Activated T-cell treated with anti-CD3 and anti-CD28 coated beads, Interleukin-2, amount 50 U/mL, for 72 hours (primary cell): ENCODE measurements at regions not wholly inside any gene's neighbourhood (a gene's known extent, or its start where the extent isn't known, plus 50 kb on each side); places are given as distances from the start of the nearest gene placed in this dataset.

Experiments
- ATAC-seq, 2 donors: fragments of 150-1000 bp; cut with Tn5 transposase; replicated peaks in 1 of 2; 2 replicates each; pipeline ENCODE4 v1.10.0; 2021; ENCODE audit warnings: moderate library complexity in 2 of 2, mild to moderate bottlenecking in 1 of 2
- DNase-seq, 2 donors: peaks; one replicate each; pipeline ENCODE4 v3.0.0; 2021 to 2022; ENCODE audit warnings: mixed read lengths in 1 of 2
- H3K27ac Mint-ChIP-seq: one replicate; pipeline ENCODE4 v1.8.0; 2022; ENCODE audit warnings: mild to moderate bottlenecking, moderate library complexity, mixed read lengths
- H3K27me3 Mint-ChIP-seq: one replicate; pipeline ENCODE4 v1.8.0; 2022; ENCODE audit warnings: low read depth, mixed read lengths
- H3K36me3 Mint-ChIP-seq, 2 donors: one replicate each; pipeline ENCODE4 v1.8.0; 2022; ENCODE audit warnings: mixed read lengths in 2 of 2, mild to moderate bottlenecking in 1 of 2; ENCODE audit not compliant: insufficient read depth in 2 of 2
- H3K4me1 Mint-ChIP-seq: one replicate; pipeline ENCODE4 v1.8.0; 2022; ENCODE audit warnings: low read depth, mixed read lengths
- H3K4me3 Mint-ChIP-seq, 2 donors: one replicate each; pipeline ENCODE4 v1.8.0; 2022; ENCODE audit warnings: mild to moderate bottlenecking in 2 of 2, mixed read lengths in 2 of 2, moderate library complexity in 2 of 2
- H3K9me3 Mint-ChIP-seq, 2 donors: one replicate each; pipeline ENCODE4 v1.8.0; 2022; ENCODE audit warnings: mixed read lengths in 2 of 2

DNA sequence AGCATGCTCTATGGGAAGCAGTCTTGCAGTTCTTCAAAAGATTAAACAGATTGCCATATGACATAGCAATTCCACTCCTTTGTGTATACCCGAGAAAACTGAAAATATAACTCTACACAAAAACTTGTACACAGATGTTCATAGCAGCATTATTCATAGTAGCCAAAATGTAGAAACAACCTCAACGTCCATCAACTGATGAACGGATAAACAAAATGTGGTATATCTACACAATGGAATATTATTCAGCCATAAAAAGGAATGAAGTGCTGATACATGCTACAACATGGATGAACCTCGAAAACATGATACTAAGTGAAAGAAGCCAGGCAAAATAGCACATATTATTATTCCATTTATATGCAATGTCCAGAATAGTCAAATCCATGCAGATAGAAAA is 221.2 kb upstream of the PSMD7 start:
- ATAC-seq (no peak), DNase-seq (no peak)
- Mint-ChIP-seq H3K9me3 (peaks cover 2 to 3% of the 10 kb centered on the region in 2 donors), H3K4me1 (peaks cover 16% of the 10 kb centered on the region), H3K27me3 (peaks cover 7% of the 10 kb centered on the region), H3K27ac (no peak overlapping the region), H3K4me3 (no peak overlapping the region), H3K36me3 (peaks cover 0 to 2% of the 10 kb centered on the region in 2 donors)

DNA sequence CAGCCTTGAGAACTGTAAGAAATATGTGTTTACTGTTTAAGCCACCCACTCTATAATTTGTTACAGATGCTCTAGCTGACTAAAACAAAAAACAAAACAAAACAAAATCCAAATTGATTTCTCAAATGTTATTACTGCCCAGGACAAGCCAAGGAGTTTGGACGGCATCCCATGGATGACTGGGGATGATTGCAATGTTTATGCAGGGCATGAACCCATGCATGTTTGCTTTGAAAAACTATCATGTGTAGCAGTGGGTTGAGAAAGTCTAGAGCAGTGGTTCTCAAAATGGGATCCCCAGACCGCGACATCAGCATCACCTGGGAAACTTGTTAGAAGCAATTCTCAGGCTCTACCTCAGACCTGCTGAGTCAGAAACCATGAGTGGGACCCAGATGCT is 223.2 kb upstream of the PSMD7 start:
- Mint-ChIP-seq H3K9me3 (peaks cover 2 to 3% of the 10 kb centered on the region in 2 donors), H3K27ac (no peak overlapping the region), H3K27me3 (peaks cover 7% of the 10 kb centered on the region), H3K4me3 (no peak overlapping the region), H3K4me1 (peaks cover 6% of the 10 kb centered on the region), H3K36me3 (peaks cover 0 to 2% of the 10 kb centered on the region in 2 donors)
- ATAC-seq (no peak), DNase-seq (no peak)

DNA sequence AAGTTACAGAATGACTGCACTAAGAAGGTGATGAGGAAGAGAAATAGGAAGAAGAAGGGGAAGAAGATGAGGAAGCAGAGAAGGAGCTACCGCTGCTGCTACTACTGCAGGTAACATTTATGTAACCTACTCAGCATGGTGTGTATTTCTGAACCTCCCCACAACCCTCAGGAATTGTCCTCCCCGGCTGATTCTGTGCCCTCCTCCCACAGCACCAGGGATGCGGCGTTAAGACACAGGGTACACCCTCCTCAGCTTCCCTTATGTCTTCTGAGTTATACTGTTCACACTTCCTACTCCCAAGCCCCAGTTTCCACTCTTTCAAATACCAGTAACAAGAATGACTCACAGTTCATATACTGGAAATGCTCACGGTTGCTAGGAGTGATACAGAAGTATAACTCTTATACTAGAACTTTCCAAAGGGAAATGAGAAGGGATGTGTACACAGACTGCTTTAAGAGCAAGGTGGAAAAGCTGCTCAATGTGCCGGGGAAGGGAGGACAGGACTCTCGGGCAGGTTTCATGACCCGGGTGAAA is 224.5 kb upstream of the PSMD7 start:
- Mint-ChIP-seq H3K27ac (no peak overlapping the region), H3K4me1 (no peaks in the 10 kb centered on the region), H3K27me3 (peaks cover 7% of the 10 kb centered on the region), H3K9me3 (peaks cover 2 to 3% of the 10 kb centered on the region in 2 donors), H3K36me3 (peaks cover 0 to 2% of the 10 kb centered on the region in 2 donors), H3K4me3 (no peak overlapping the region)
- no peak for ATAC-seq
- DNase-seq = no peak

DNA sequence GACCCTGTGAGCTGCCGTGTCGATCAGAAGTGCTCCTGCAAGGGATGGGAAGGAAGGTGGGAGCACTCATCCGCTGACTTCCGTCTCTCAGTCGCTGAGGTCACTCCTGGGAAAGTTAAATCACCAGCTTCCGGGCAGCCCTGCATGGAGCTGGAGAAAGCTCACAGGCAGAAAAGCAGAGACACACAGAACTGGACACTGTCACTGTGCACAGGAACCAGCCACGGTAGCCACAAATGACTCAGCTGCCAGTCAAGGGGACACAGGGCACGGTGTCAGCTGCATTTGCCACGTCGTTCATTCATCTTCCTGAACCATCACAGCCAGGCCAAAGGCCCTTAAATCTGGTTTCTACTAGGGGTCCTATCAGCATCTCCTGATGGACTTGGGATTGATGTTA is 226.4 kb upstream of the PSMD7 start:
- peaks cover 11% of the 10 kb centered on the region for H3K27me3 Mint-ChIP-seq
- H3K27ac Mint-ChIP-seq = no peak overlapping the region
- H3K36me3 Mint-ChIP-seq = no peaks in the 10 kb centered on the region
- no peak overlapping the region for H3K4me3 Mint-ChIP-seq
- DNase-seq = no peak
- no peaks in the 10 kb centered on the region for H3K9me3 Mint-ChIP-seq
- no peaks in the 10 kb centered on the region for H3K4me1 Mint-ChIP-seq
- ATAC-seq = no peak

GRCh38 chr16:74064120-74064735 is 232.4 kb upstream of the PSMD7 start:
- H3K4me1 Mint-ChIP-seq = no peaks in the 10 kb centered on the region
- H3K4me3 Mint-ChIP-seq = no peak overlapping the region
- no peak for ATAC-seq

GRCh38 chr16:74053826-74054225 is 242.8 kb upstream of the PSMD7 start:
- no peak overlapping the region for H3K4me3 Mint-ChIP-seq
- H3K4me1 Mint-ChIP-seq = no peaks in the 10 kb centered on the region
- no peak overlapping the region for H3K27ac Mint-ChIP-seq
- H3K36me3 Mint-ChIP-seq = peaks cover 0 to 1% of the 10 kb centered on the region in 2 donors
- ATAC-seq (no peak), DNase-seq (no peak)
- peaks cover 7% of the 10 kb centered on the region in 2 donors for H3K9me3 Mint-ChIP-seq
- H3K27me3 Mint-ChIP-seq = no peaks in the 10 kb centered on the region

More at GRCh38 chr16:74064120-74064735, 232.4 kb upstream of the PSMD7 start:
- H3K9me3 Mint-ChIP-seq = peaks cover 1 to 2% of the 10 kb centered on the region in 2 donors
- H3K27me3 Mint-ChIP-seq = peaks cover 14% of the 10 kb centered on the region
- no peaks in the 10 kb centered on the region for H3K36me3 Mint-ChIP-seq
- H3K27ac Mint-ChIP-seq = no peak overlapping the region
- no peak for DNase-seq

DNA sequence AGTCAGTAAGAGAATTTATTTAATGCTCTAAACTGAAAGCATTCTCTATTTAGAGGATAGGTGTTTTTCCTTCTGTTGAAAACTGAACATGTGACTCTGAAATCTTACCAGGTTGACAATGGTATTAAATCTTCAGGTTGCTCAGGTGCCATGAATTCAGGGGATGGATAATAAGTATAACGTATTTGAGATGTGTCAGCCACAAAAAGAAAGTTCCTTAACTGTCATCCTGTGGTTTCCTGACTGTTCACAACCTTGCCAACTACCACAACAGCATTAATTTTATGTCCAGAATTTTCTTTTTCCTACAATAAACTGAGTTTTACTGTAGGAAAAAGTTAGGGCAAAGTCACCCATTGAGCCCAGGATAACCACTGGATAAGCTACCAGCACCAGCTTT is 243.3 kb upstream of the PSMD7 start:
- Mint-ChIP-seq H3K36me3 (peaks cover 0 to 1% of the 10 kb centered on the region in 2 donors), H3K4me3 (no peak overlapping the region), H3K9me3 (peaks cover 4 to 5% of the 10 kb centered on the region in 2 donors), H3K27me3 (no peaks in the 10 kb centered on the region), H3K27ac (no peak overlapping the region), H3K4me1 (no peaks in the 10 kb centered on the region)
- ATAC-seq (no peak), DNase-seq (no peak)

- no peak overlapping the region for H3K27ac Mint-ChIP-seq
- ATAC-seq (no peak), DNase-seq (no peak)
- peaks cover 0 to 1% of the 10 kb centered on the region in 2 donors for H3K36me3 Mint-ChIP-seq
- no peaks in the 10 kb centered on the region for H3K4me1 Mint-ChIP-seq
- H3K4me3 Mint-ChIP-seq = no peak overlapping the region
- peaks cover 4 to 5% of the 10 kb centered on the region in 2 donors for H3K9me3 Mint-ChIP-seq
- H3K27me3 Mint-ChIP-seq = no peaks in the 10 kb centered on the region
Observed at GRCh38 chr16:74052016-74052415, 244.6 kb upstream of the PSMD7 start.

DNA sequence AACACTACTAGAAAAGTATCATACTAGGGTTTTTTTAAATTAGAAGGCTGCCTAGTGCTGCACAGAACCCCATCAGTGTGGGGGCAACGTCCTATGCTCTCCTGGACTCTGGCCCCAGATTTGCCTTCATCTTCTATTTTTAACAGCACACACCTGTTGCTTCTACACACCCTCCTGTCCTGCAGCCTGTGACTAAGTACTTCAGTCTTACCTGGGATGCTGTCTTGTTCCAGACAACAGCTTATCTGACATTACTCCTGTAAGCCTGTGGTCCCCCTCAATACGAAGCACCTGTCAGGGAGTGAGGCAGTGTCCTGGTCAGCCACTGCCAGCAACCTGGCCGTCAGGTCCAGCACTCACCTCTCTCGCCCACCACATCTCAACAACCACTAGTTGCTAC is 247.6 kb upstream of the PSMD7 start:
- H3K27ac Mint-ChIP-seq = no peak overlapping the region
- DNase-seq (no peak), ATAC-seq (no peak)
- H3K27me3 Mint-ChIP-seq = no peaks in the 10 kb centered on the region
- H3K9me3 Mint-ChIP-seq = peaks cover 0 to 2% of the 10 kb centered on the region in 2 donors
- no peak overlapping the region for H3K4me3 Mint-ChIP-seq
- no peaks in the 10 kb centered on the region for H3K36me3 Mint-ChIP-seq
- H3K4me1 Mint-ChIP-seq = no peaks in the 10 kb centered on the region

- no peak for DNase-seq
- Mint-ChIP-seq H3K36me3 (no peaks in the 10 kb centered on the region), H3K27ac (no peak overlapping the region), H3K9me3 (peaks cover 0 to 2% of the 10 kb centered on the region in 2 donors), H3K27me3 (no peaks in the 10 kb centered on the region), H3K4me1 (no peaks in the 10 kb centered on the region), H3K4me3 (no peak overlapping the region)
- no peak for ATAC-seq
Observed at GRCh38 chr16:74046524-74046923, 250.1 kb upstream of the PSMD7 start.

DNA sequence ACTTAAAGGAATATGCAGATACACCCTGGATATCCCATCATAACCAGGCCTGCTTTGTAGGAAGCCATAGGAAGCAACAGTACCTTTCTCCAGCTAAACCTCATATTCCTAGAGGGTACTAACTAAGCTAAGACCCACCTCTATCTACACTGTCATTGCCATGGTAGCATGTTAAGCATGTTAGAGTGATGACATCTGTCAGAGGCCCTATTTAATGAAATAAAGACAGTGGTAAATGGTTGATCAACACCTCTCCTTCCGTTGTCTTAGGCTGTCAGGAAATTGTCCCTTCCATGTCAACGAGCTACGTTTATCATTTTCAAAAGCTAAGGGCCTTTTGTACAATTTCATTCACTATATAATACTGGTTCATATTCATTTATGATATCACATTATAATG is 251.1 kb upstream of the PSMD7 start:
- Mint-ChIP-seq H3K36me3 (no peaks in the 10 kb centered on the region), H3K9me3 (peaks cover 0 to 2% of the 10 kb centered on the region in 2 donors), H3K4me3 (no peak overlapping the region), H3K27me3 (no peaks in the 10 kb centered on the region), H3K4me1 (no peaks in the 10 kb centered on the region), H3K27ac (no peak overlapping the region)
- DNase-seq = no peak
- ATAC-seq = no peak

- ATAC-seq (no peak), DNase-seq (no peak)
- Mint-ChIP-seq H3K9me3 (no peaks in the 10 kb centered on the region), H3K4me1 (no peaks in the 10 kb centered on the region), H3K27me3 (peaks cover 4% of the 10 kb centered on the region), H3K36me3 (no peaks in the 10 kb centered on the region), H3K27ac (no peak overlapping the region), H3K4me3 (no peak overlapping the region)
Observed at GRCh38 chr16:74035816-74036215, 260.8 kb upstream of the PSMD7 start.

- no peaks in the 10 kb centered on the region for H3K9me3 Mint-ChIP-seq
- ATAC-seq (no peak), DNase-seq (no peak)
- no peak overlapping the region for H3K27ac Mint-ChIP-seq
- no peak overlapping the region for H3K4me3 Mint-ChIP-seq
- no peaks in the 10 kb centered on the region for H3K4me1 Mint-ChIP-seq
- peaks cover 4% of the 10 kb centered on the region for H3K27me3 Mint-ChIP-seq
- H3K36me3 Mint-ChIP-seq = no peaks in the 10 kb centered on the region
Observed at GRCh38 chr16:74034862-74035261, 261.8 kb upstream of the PSMD7 start.

DNA sequence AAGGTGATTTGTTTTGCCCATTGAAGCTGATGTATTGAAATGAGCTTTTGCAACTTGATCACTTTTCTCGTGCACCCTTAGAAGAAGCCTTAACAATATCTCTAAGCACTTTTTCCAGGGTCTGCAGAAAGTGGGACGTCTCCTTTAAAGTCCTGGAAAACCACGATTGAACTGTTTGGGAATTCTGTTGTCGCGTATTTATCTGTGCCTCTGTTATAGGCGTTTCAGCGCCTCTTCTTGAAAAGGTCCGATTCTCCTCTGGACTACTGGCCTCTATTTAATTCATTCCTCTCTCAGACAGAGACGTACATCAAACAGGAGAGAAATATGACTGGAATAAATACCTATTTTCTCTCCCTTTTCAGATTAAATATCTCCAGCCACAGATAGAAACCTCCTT is 262.4 kb upstream of the PSMD7 start:
- Mint-ChIP-seq H3K27ac (no peak overlapping the region), H3K4me3 (no peak overlapping the region), H3K36me3 (no peaks in the 10 kb centered on the region), H3K9me3 (no peaks in the 10 kb centered on the region), H3K4me1 (no peaks in the 10 kb centered on the region), H3K27me3 (peaks cover 4% of the 10 kb centered on the region)
- ATAC-seq (no peak), DNase-seq (no peak)
